Subcutaneous abdominal adipose tissue (tissue), 5 donors: ENCODE measurements at regions not wholly inside any gene's neighbourhood (a gene's known extent, or its start where the extent isn't known, plus 50 kb on each side); places are given as distances from the start of the nearest gene placed in this dataset.
"Not testable (repeated sequence)": the region's sequence is repeated elsewhere in the genome, so short reads cannot be mapped to it uniquely, and the experiment has no call there.

Source experiments
- H3K27ac ChIP-seq: one replicate; pipeline ENCODE4 v1.7.0; 2013; ENCODE audit warnings: low read depth, mild to moderate bottlenecking, inconsistent platforms, low read length, moderate library complexity
- H3K27me3 ChIP-seq, 5 donors: one replicate each; pipeline ENCODE4 v1.7.0; 2013; ENCODE audit warnings: low read length in 5 of 5, inconsistent platforms in 1 of 5; ENCODE audit not compliant: control insufficient read depth in 5 of 5, insufficient read depth in 4 of 5
- H3K36me3 ChIP-seq, 5 donors: one replicate each; pipeline ENCODE4 v1.7.0; 2013; ENCODE audit warnings: low read length in 5 of 5; ENCODE audit not compliant: control insufficient read depth in 5 of 5, insufficient read depth in 5 of 5
- H3K4me1 ChIP-seq, 5 donors: one replicate each; pipeline ENCODE4 v1.7.0; 2013; ENCODE audit warnings: low read length in 5 of 5, mild to moderate bottlenecking in 3 of 5, moderate library complexity in 1 of 5; ENCODE audit not compliant: control insufficient read depth in 5 of 5, insufficient read depth in 5 of 5
- H3K4me3 ChIP-seq, 5 donors: one replicate each; pipeline ENCODE4 v1.7.0; 2013; ENCODE audit warnings: low read length in 5 of 5, low read depth in 1 of 5
- H3K9ac ChIP-seq, 5 donors: one replicate each; pipeline ENCODE4 v1.7.0; 2013; ENCODE audit warnings: low read length in 5 of 5, mild to moderate bottlenecking in 4 of 5, moderate library complexity in 3 of 5
- H3K9me3 ChIP-seq, 5 donors: one replicate each; pipeline ENCODE4 v1.7.0; 2013; ENCODE audit warnings: low read length in 5 of 5; ENCODE audit not compliant: control insufficient read depth in 5 of 5
- donor health status: healthy.
- donor health status: healthy.
- donor health status: healthy.
- donor health status: healthy.
- donor health status: healthy.

DNA sequence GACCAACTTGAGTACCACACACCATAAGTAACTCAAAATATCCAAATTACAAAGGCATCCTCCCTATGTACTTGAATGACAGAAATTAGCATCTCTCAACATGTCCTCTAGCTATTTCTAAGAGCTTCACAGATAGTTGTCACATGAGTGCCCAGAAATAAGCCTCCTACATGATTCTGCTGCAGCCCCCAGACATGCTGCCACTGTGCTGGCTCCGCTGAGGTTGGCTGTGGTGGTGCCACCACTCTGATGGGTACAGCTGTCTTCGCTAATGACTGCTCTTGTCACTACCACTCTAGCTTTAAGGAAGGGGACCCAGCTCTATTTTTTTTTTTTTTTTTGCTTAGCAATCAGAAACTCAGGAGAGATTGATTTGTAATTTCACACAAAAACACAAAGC is 256.0 kb downstream of the GRXCR1 start:
- Histone ChIP-seq H3K9me3 (no peaks in the 10 kb centered on the region), H3K4me3 (no peak overlapping the region), H3K36me3 (no peaks in the 10 kb centered on the region), H3K27ac (no peak overlapping the region), H3K9ac (no peak overlapping the region), H3K27me3 (no peaks in the 10 kb centered on the region), H3K4me1 (no peaks in the 10 kb centered on the region)

DNA sequence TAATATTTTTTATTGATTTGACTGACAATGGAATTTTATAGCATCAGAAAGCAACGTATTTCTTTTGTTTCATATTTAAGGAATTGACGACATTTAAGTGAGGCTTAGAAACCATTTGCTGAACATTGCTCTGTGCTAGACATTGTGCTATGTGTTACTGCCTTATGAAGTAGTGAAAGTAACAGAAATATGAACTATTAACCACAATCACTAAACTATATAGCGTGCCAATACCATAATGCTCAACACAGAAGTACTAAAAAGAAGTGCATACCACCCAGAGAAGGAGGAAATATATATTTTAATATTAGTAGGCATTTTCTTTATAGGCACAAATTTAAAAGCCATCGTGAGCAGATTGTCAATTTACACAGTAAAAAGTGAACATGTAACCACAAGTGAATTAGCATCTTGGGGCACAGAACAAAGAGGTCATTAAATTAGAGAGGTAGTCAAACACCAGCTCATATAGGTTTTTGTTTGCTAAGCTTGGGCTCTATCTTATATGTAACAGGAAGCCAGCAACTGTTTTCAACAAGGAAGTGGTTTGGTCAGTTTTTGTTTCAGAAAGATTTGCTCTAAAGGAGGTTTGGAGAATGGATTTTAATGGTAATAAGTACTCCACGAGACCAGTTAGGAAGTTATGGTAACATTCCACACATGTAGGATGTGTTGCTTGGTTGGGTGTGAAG is 270.7 kb downstream of the GRXCR1 start:
- Histone ChIP-seq H3K27me3 (no peaks in the 10 kb centered on the region), H3K36me3 (no peaks in the 10 kb centered on the region), H3K27ac (no peak overlapping the region), H3K9me3 (no peaks in the 10 kb centered on the region), H3K4me3 (no peak overlapping the region), H3K4me1 (no peaks in the 10 kb centered on the region), H3K9ac (no peak overlapping the region)

GRCh38 chr4:43189741-43190140 is 297.2 kb downstream of the GRXCR1 start:
- Histone ChIP-seq H3K9me3 (no peaks in the 10 kb centered on the region), H3K36me3 (no peaks in the 10 kb centered on the region), H3K27me3 (no peaks in the 10 kb centered on the region), H3K9ac (no peak overlapping the region), H3K4me3 (no peak overlapping the region), H3K4me1 (no peaks in the 10 kb centered on the region), H3K27ac (no peak overlapping the region)

- H3K4me1 ChIP-seq, H3K27me3 ChIP-seq, H3K27ac ChIP-seq, H3K9ac ChIP-seq, H3K9me3 ChIP-seq, H3K4me3 ChIP-seq, H3K36me3 ChIP-seq: not testable (repeated sequence)
These were observed 320.1 kb downstream of the GRXCR1 start for GRCh38 chr4:43212576-43212975.

- Histone ChIP-seq H3K4me1 (no peaks in the 10 kb centered on the region), H3K9ac (no peak overlapping the region), H3K27me3 (no peaks in the 10 kb centered on the region), H3K9me3 (no peaks in the 10 kb centered on the region), H3K27ac (no peak overlapping the region), H3K4me3 (no peak overlapping the region), H3K36me3 (no peaks in the 10 kb centered on the region)
These were observed 331.3 kb downstream of the GRXCR1 start for GRCh38 chr4:43223820-43224219.

DNA sequence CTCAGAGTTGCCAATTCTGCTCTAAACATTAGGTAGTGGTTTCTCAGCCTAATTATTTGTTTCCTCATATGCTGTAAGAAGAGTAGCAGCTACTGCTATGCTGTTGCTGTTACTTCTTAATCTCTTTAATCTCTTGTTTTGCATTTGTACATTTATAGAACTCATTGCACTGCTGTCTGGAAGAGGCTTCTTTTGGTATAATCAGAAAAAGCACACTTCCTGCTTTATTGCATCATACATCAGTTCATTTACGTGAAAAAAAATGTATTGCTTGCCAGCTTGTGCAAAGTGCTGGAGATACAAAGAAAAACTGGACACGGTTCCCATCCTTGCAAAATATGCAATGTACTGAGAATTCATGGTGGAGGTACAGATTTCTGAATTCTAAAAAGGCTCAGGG is 332.0 kb downstream of the GRXCR1 start:
- no peaks in the 10 kb centered on the region for H3K36me3 ChIP-seq
- H3K9me3 ChIP-seq: no peaks in the 10 kb centered on the region
- no peaks in the 10 kb centered on the region for H3K4me1 ChIP-seq
- H3K9ac ChIP-seq: no peak overlapping the region
- H3K27me3 ChIP-seq: no peaks in the 10 kb centered on the region
- no peak overlapping the region for H3K4me3 ChIP-seq
- H3K27ac ChIP-seq: no peak overlapping the region

DNA sequence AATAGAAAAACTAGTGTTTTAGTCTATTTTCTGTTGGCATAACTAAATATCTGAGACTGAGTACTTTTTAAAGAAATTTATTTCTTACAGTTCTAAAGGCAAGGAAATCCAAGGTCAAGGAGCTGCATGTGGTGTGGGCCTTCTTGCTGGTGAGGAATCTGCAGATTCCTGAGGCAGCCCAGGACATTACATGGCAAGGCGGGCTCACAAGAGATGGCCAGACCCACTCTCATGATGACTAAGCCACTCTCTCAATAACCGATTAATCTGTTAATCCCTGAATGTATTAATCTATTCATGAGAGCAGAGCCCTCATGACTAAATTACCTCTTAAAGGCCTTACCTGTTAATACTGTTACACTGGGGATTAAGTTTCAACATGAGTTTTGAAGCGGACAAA is 340.8 kb downstream of the GRXCR1 start:
- Histone ChIP-seq H3K9me3 (no peaks in the 10 kb centered on the region), H3K4me3 (no peak overlapping the region), H3K27ac (no peak overlapping the region), H3K36me3 (no peaks in the 10 kb centered on the region), H3K9ac (no peak overlapping the region), H3K4me1 (no peaks in the 10 kb centered on the region), H3K27me3 (no peaks in the 10 kb centered on the region)

DNA sequence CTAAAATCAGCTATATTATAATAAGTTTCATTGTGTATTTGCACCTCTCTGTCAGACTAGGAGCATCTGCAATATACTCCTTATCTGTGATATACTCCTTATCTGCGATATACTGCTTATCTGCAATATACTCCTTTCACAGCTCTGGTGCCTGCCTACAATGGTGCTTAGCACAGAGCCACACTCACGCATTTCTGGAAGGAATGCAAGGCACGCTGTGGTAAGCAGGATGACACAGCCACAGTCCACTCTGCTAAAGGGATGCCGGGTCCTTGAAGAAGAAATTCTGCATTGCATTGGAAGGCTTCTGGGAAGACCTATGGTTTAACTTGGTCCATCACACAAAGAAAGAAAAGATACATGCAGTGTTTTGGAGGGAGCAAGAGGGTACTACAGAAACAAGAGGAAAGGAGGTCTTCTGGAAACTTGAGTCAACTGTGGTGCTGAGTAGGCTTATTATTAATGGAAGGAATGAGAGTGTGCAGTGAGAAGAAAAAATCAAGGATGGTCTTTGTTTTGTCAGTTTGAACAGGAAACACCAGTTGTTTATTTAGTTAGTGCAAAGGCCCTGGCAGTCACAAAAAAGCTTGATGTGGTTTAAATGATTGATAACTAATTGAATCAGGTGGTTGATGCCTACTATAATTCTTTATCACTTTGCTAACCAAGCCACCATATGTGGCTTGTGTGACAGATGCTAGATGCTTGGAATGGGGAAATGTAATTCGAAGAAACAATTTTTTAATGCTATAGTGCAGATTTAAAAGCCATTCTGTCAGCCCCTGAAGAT is 342.3 kb downstream of the GRXCR1 start:
- no peaks in the 10 kb centered on the region for H3K9me3 ChIP-seq

DNA sequence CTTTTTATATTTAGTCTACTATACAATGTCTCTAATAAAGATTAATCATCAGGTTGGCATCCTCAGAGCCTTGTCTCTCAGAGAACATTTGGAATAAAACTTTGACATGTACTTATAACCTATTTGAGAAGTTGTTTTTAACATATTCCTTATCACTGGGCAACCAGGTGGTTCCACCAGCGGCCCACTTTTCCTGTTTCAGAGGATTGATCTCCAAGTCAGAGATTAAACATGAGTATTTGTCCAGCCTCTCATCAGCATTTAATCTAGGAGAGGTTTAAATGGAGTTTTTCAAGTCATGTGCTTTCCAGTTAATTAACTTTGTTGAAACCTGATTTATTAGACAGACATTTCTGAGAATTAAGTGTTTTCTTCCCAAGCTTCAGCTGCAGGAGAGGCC is 345.5 kb downstream of the GRXCR1 start:
- Histone ChIP-seq H3K4me1 (no peaks in the 10 kb centered on the region), H3K36me3 (no peaks in the 10 kb centered on the region), H3K9ac (no peak overlapping the region), H3K27ac (no peak overlapping the region), H3K27me3 (no peaks in the 10 kb centered on the region), H3K4me3 (no peak overlapping the region), H3K9me3 (no peaks in the 10 kb centered on the region)

More for the DNA sequence above, 342.3 kb downstream of the GRXCR1 start:
- H3K36me3 ChIP-seq: no peaks in the 10 kb centered on the region
- H3K9ac ChIP-seq: no peak overlapping the region
- H3K27me3 ChIP-seq: no peaks in the 10 kb centered on the region
- no peak overlapping the region for H3K4me3 ChIP-seq
- H3K4me1 ChIP-seq: no peaks in the 10 kb centered on the region
- no peak overlapping the region for H3K27ac ChIP-seq

- Histone ChIP-seq H3K9ac (no peak overlapping the region), H3K27ac (no peak overlapping the region), H3K9me3 (no peaks in the 10 kb centered on the region), H3K4me1 (no peaks in the 10 kb centered on the region), H3K4me3 (no peak overlapping the region), H3K36me3 (no peaks in the 10 kb centered on the region), H3K27me3 (no peaks in the 10 kb centered on the region)
These were observed 346.1 kb downstream of the GRXCR1 start for GRCh38 chr4:43238585-43238984.
